LNCaP clone FGC (cell line): ENCODE measurements at regions not wholly inside any gene's neighbourhood (a gene's known extent, or its start where the extent isn't known, plus 50 kb on each side); places are given as distances from the start of the nearest gene placed in this dataset.
"Not testable (repeated sequence)": the region's sequence is repeated elsewhere in the genome, so short reads cannot be mapped to it uniquely, and the experiment has no call there.

Experiments
- DNase-seq: peaks from one replicate; pipeline ENCODE4 v3.0.0-alpha.2; 2011; ENCODE audit warnings: low read depth
- H3K4me3 ChIP-seq: 2 replicates; pipeline ENCODE4 v1.5.1; 2011; ENCODE audit warnings: mild to moderate bottlenecking, low read depth, low read length, control low read depth
- TF ChIP-seq, protein P1 (sequence below): IDR thresholded peaks from 2 replicates; pipeline ENCODE4 v1.5.1; 2012; ENCODE audit warnings: mild to moderate bottlenecking; ENCODE audit not compliant: control insufficient read depth, insufficient read depth; ENCODE audit errors: extremely low read depth

- no peak for DNase-seq
- H3K4me3 ChIP-seq: no peak overlapping the region
- TF ChIP-seq, protein P1, sequence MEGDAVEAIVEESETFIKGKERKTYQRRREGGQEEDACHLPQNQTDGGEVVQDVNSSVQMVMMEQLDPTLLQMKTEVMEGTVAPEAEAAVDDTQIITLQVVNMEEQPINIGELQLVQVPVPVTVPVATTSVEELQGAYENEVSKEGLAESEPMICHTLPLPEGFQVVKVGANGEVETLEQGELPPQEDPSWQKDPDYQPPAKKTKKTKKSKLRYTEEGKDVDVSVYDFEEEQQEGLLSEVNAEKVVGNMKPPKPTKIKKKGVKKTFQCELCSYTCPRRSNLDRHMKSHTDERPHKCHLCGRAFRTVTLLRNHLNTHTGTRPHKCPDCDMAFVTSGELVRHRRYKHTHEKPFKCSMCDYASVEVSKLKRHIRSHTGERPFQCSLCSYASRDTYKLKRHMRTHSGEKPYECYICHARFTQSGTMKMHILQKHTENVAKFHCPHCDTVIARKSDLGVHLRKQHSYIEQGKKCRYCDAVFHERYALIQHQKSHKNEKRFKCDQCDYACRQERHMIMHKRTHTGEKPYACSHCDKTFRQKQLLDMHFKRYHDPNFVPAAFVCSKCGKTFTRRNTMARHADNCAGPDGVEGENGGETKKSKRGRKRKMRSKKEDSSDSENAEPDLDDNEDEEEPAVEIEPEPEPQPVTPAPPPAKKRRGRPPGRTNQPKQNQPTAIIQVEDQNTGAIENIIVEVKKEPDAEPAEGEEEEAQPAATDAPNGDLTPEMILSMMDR: no peak
Observed at GRCh38 chr5:82719368-82719767, 357.8 kb downstream of the TMEM167A start.

GRCh38 chr5:82717738-82718137, 359.5 kb downstream of the TMEM167A start:
- no peak overlapping the region for H3K4me3 ChIP-seq
- TF ChIP-seq, protein P1: no peak
- DNase-seq: no peak

- not testable (repeated sequence) for DNase-seq, H3K4me3 ChIP-seq
Observed at GRCh38 chr5:82714732-82715131, 362.5 kb downstream of the TMEM167A start.

- TF ChIP-seq, protein P1: no peak
- no peak for DNase-seq
- no peak overlapping the region for H3K4me3 ChIP-seq
Observed at GRCh38 chr5:82713811-82714210, 363.4 kb downstream of the TMEM167A start.

DNA sequence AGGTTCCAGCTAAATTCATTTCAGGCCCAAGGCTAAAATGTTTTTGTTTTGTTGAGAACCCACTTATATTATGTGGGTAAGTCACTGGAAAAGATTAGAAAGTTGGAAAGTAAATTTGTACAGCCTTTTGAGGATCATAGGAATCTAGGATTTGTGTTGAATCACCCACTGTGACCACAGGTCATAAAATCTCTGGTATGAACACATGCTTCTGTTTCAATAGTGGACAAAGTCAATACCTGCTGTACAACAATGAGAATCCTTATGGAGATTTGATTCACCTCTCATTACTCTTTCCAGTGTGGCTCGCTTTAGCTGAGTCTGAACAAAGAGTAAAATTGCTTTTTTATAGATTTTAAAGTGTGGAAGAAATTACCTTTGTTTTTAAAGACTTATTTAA, 369.5 kb downstream of the TMEM167A start:
- TF ChIP-seq, protein P1: no peak
- no peak overlapping the region for H3K4me3 ChIP-seq
- DNase-seq: no peak

DNA sequence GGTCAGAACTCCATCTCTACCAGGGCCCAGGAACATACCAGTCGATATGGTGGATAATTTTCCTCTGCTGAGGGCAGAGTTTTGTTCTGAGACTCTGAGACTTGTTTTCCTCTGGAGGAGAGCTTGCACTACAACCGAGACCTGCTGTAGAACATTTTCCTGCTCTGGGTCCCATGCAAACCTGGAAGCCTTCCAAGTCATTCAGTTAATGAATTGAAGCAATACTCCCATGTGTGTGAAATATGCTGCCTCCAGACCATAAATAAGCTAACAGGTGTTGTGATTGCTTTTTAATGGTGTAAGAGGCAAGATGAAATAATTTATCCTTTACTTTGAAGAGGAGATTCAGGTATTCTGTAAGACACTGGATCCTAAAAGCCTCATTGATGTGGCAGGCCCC, 372.8 kb downstream of the TMEM167A start:
- DNase-seq: no peak
- H3K4me3 ChIP-seq: no peak overlapping the region
- TF ChIP-seq, protein P1: no peak

DNA sequence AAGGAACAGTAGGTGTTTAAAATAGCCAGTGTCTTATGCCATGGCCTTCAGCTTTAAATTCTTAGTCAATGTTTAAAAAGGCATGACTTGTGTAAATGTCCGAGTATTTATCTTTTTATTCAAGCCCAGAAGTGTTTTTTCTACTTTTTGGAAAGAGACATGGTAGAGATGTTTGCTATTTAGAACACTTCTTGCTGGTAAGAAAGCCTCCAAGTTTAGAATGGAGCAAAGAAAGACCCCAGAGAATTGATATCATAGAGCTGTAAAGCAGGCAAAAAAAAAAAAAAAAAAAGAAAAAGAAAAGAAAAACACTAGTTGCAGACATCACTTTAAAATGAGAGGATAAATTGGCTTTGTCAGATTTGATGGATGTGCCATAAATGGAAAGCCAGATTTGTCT, 375.1 kb downstream of the TMEM167A start:
- no peak for DNase-seq
- TF ChIP-seq, protein P1: no peak
- H3K4me3 ChIP-seq: no peak overlapping the region
